Gastrocnemius medialis (tissue), 4 donors: ENCODE measurements at regions not wholly inside any gene's neighbourhood (a gene's known extent, or its start where the extent isn't known, plus 50 kb on each side); places are given as distances from the start of the nearest gene placed in this dataset.
A peak's percentile ranks its signal among the peaks of the same experiment; 100 is the strongest.

ENCODE experiments used
- ATAC-seq, 2 donors: fragments of 150-250 bp; one replicate each; pipeline ENCODE4 v1.9.1; 2016
- DNase-seq, 2 donors: peaks; one replicate each; pipeline ENCODE4 v3.0.0-alpha.2; 2019
- H3K27ac ChIP-seq, 4 donors: fragments of 200-600 bp; sonication (generic); 1 replicate in 1 of 4; 2 replicates in 3 of 4; pipeline ENCODE4 v1.5.1; 2016 to 2018; ENCODE audit warnings: mild to moderate bottlenecking in 2 of 4, moderate library complexity in 1 of 4
- H3K27me3 ChIP-seq, 3 donors: fragments of 200-600 bp; sonication (generic) in 2 of 3; 1 replicate in 1 of 3; 2 replicates in 2 of 3; pipeline versions ENCODE4 v1.5.1 to v1.6.0; 2016 to 2019; ENCODE audit warnings: mild to moderate bottlenecking in 1 of 3, moderate library complexity in 1 of 3
- H3K36me3 ChIP-seq, 2 donors: fragments of 200-600 bp; sonication (generic) in 1 of 2; one replicate each; pipeline ENCODE4 v1.5.1; 2017 to 2018
- H3K4me1 ChIP-seq, 2 donors: fragments of 200-600 bp; sonication (generic) in 1 of 2; one replicate each; pipeline ENCODE4 v1.5.1; 2016 to 2017; ENCODE audit warnings: mild to moderate bottlenecking in 2 of 2
- H3K4me3 ChIP-seq, 4 donors: fragments of 200-600 bp; sonication (generic) in 3 of 4; 1 replicate in 1 of 4; 2 replicates in 3 of 4; pipeline ENCODE4 v1.5.1; 2016 to 2019; ENCODE audit warnings: mild to moderate bottlenecking in 2 of 4
- H3K9me3 ChIP-seq, 3 donors: fragments of 200-600 bp; sonication (generic) in 2 of 3; 1 replicate in 1 of 3; 2 replicates in 2 of 3; pipeline ENCODE4 v1.5.1; 2016 to 2019
- POLR2A ChIP-seq, 2 donors: fragments of 450-650 bp; IDR thresholded peaks; one replicate each; pipeline ENCODE4 v1.6.1; 2017; ENCODE audit warnings: antibody characterized with exemption in 2 of 2, mild to moderate bottlenecking in 2 of 2, moderate library complexity in 2 of 2
- in situ Hi-C, 4 donors: fragments of 200-750 bp; cut with MboI; loops; one replicate each; pipeline versions ENCODE4 v1.15.0 to v1.8.0; 2017; ENCODE audit warnings: low sequenced_read_pairs in 4 of 4
- intact Hi-C: fragments of 100-400 bp; cut with DNase I; formaldehyde crosslinking; loops from one replicate; pipeline ENCODE4 v1.15.1; 2023; ENCODE audit warnings: low total_unique reads
- TF ChIP-seq, protein P1 (sequence below), 5 experiments: fragments of 450-650 bp in 3 of 5; fragments of 200-600 bp in 2 of 5; sonication (generic) in 2 of 5; IDR thresholded peaks in 4 of 5; conservative IDR thresholded peaks in 1 of 5; 1 replicate in 4 of 5; 2 replicates in 1 of 5; pipeline ENCODE4 v1.5.1; 2016 to 2019; ENCODE audit warnings: antibody characterized with exemption in 5 of 5, mild to moderate bottlenecking in 3 of 5, moderate library complexity in 3 of 5

DNA sequence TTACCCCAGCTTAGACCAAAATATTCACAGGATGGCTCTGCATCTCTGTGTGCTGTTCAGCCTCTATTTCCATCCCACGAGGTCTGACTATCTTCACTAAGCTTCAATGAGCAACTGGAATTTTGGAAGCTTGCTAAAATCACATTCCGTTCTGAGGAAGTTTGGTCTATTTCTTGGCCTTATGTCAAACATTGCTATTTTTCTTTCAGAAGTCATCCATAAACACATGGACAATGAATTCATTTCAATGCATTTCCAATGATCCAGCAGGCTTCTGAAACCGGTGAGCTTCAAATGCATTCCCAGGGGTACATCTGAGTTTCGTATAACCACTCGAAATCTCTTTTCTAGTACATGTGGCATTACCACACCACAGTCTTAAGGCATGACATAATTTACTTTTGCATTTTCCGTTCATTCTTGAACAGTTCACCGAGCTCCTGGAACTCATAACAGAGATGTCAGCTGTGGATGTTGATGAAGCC lies 294.1 kb upstream of the KAZN start:
- in situ Hi-C loops: no loop called here

DNA sequence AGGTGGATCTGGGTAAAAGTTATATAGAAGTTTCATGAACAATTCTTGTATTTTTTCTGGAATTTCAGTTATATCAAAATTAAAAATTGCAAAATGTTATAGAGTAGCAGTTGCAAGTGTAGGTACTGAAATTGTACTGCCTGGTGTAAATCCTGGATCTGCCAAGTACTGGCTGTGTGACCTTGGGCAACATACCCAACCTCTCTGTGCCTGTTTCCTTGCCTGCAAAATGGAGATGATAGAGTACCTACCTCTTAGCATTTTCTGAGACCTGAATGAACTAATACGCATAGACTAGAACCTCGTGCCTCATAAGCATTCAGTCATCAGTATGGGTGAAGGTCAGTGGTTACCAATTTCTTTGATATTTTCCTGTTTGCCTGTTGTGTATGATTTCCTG lies 290.0 kb upstream of the KAZN start:
- DNase-seq (no peak), ATAC-seq (no peak)
- Histone ChIP-seq H3K4me1 (no peaks in the 10 kb centered on the region), H3K9me3 (no peaks in the 10 kb centered on the region), H3K4me3 (no peak overlapping the region), H3K27ac (no peak overlapping the region), H3K36me3 (no peaks in the 10 kb centered on the region), H3K27me3 (no peaks in the 10 kb centered on the region)
- in situ Hi-C loops: no loop called here
- TF ChIP-seq POLR2A (IDR thresholded peaks at IDR 0.05): no peak
- TF ChIP-seq, protein P1, sequence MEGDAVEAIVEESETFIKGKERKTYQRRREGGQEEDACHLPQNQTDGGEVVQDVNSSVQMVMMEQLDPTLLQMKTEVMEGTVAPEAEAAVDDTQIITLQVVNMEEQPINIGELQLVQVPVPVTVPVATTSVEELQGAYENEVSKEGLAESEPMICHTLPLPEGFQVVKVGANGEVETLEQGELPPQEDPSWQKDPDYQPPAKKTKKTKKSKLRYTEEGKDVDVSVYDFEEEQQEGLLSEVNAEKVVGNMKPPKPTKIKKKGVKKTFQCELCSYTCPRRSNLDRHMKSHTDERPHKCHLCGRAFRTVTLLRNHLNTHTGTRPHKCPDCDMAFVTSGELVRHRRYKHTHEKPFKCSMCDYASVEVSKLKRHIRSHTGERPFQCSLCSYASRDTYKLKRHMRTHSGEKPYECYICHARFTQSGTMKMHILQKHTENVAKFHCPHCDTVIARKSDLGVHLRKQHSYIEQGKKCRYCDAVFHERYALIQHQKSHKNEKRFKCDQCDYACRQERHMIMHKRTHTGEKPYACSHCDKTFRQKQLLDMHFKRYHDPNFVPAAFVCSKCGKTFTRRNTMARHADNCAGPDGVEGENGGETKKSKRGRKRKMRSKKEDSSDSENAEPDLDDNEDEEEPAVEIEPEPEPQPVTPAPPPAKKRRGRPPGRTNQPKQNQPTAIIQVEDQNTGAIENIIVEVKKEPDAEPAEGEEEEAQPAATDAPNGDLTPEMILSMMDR (IDR thresholded peaks at IDR 0.05 in 4 of 5, conservative IDR thresholded peaks at IDR 0.05 in 1 of 5): no peak
- intact Hi-C loops: loop anchor here (10.0 kb wide), 1 partner anchor 54 kb away; no protein-coding TSS in a partner anchor

More for the DNA sequence above, 294.1 kb upstream of the KAZN start:
- no peaks in the 10 kb centered on the region for H3K4me1 ChIP-seq
- H3K36me3 ChIP-seq: no peaks in the 10 kb centered on the region
- no peaks in the 10 kb centered on the region for H3K27me3 ChIP-seq
- peak in 1 of 2 donors; percentile 20 for TF ChIP-seq POLR2A (IDR thresholded peaks at IDR 0.05)
- TF ChIP-seq, protein P1 (IDR thresholded peaks at IDR 0.05 in 4 of 5, conservative IDR thresholded peaks at IDR 0.05 in 1 of 5): no peak
- H3K4me3 ChIP-seq: no peak overlapping the region
- intact Hi-C loops: loop anchor here (10.0 kb wide), 1 partner anchor 50 kb away; no protein-coding TSS in a partner anchor
- H3K27ac ChIP-seq: peak overlapping the region; percentile 22 to 49 (median 32)
- ATAC-seq: peak; percentile 85 to 92
- peak in 1 of 2 donors; percentile 33 for DNase-seq
- no peaks in the 10 kb centered on the region for H3K9me3 ChIP-seq

DNA sequence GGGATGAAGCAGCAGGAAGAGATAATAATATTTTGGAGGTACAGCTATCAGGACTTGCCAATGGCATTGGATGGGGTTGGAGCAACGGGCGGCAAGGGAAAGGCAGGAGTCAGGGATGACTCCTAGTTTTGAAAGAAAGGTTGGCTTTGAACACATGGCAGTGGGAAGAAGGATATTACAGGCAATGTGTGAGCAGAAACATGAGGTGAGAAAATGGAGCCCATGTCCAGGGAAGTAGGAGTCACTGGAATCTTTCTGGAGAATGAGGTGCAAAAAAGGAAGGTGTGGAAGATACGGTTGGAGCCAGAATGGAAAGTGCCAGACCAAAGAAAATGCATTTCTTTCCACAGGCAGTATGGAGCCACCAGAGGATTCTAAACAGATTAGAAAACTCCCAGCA lies 288.5 kb upstream of the KAZN start:
- no peaks in the 10 kb centered on the region for H3K27me3 ChIP-seq
- H3K27ac ChIP-seq: no peak overlapping the region
- no peak for DNase-seq
- H3K4me3 ChIP-seq: no peak overlapping the region
- ATAC-seq: no peak
- intact Hi-C loops (loop anchor here (10.0 kb wide), 1 partner anchor 55 kb away; no protein-coding TSS in a partner anchor), in situ Hi-C loops (no loop called here)
- H3K36me3 ChIP-seq: no peaks in the 10 kb centered on the region
- TF ChIP-seq, protein P1 (IDR thresholded peaks at IDR 0.05 in 4 of 5, conservative IDR thresholded peaks at IDR 0.05 in 1 of 5): no peak
- TF ChIP-seq POLR2A (IDR thresholded peaks at IDR 0.05): no peak
- H3K4me1 ChIP-seq: no peaks in the 10 kb centered on the region
- H3K9me3 ChIP-seq: no peaks in the 10 kb centered on the region

DNA sequence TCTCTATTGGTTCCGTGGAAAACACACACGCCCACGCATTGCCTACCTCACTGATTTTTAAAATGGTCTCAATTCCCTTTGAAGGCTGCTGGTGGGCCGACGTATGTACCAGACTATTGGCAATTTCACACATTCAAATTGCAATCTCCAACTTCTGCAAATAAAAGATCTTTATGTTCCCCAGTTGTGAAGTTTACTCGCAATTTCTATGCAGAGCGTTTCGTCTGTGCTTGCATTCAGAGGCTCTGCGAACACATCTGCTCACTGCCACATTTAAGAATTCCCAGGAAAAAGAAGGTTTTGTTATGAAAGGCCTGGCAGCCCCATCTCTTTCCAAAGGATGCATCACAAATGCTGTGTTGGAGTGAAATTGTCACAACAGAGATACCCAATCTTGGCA lies 288.0 kb upstream of the KAZN start:
- intact Hi-C loops (no loop called here), in situ Hi-C loops (no loop called here)
- Histone ChIP-seq H3K36me3 (no peaks in the 10 kb centered on the region), H3K9me3 (no peaks in the 10 kb centered on the region), H3K4me1 (no peaks in the 10 kb centered on the region), H3K27ac (no peak overlapping the region), H3K27me3 (no peaks in the 10 kb centered on the region), H3K4me3 (no peak overlapping the region)
- TF ChIP-seq POLR2A (IDR thresholded peaks at IDR 0.05): no peak
- TF ChIP-seq, protein P1 (IDR thresholded peaks at IDR 0.05 in 4 of 5, conservative IDR thresholded peaks at IDR 0.05 in 1 of 5): no peak
- DNase-seq (no peak), ATAC-seq (no peak)
